ENCODE measurements at regions not wholly inside any gene's neighbourhood (a gene's known extent, or its start where the extent isn't known, plus 50 kb on each side); places are given as distances from the start of the nearest gene placed in this dataset.

DNA sequence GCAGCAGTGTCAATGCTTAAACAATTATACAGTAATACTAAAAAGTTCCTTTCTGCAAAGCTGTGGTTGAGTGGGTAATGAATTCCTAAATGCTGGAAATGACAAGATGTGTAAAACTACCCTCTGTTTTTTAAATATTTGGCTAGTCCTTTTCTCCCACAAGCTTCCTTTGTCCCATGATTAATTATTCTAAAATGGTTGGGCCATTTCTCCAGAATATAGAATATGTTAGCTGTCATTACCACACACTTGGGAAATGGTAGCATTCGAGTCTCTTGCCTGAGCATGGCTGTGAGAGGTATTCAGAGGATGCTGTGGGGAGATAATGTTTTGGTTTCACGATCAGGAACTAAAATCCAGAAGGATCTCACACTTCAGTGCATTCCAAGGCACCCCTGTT lies 1185.8 kb downstream of the UQCRFS1 start:
- no peak for DNase-seq

DNA sequence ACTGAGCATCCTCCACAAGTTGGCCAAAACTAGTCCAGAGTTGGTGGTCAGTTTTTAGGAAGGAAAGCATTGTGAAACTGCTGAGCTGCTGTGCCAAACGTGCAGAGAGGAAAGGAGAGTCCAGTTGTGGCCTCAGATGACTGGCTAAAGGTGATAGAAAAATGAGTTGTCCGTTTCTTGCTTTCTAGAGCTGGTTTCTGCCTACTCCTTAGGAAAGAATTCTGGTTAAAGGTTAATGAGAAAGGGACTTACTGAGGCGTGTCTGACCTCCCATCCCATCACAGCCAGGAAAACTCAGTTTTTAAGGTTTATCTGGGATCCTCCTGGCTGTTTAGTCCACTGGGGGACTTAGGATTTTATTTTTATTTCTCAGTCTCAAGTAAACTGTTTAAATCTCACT lies 1186.3 kb downstream of the UQCRFS1 start:
- no peak for DNase-seq

DNA sequence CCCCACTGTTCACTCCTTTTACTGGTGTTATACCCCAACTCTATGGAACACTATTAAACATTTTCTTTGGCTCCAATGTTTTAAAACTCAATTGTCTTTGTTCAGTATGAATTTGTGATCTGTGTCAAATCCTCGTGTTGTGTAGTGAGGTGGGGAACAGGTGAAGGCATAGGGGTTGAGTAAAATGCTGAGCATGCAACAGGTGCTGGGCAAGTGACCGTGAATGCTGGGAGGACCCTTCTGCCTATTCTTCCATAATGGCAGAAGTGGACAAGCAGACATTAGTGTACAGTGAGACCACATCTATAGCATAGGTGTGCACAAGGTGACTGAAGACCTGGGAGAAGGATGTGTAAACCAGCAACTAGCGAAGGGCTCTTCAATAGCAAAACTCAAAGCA lies 1188.0 kb downstream of the UQCRFS1 start:
- DNase-seq, result no peak

DNA sequence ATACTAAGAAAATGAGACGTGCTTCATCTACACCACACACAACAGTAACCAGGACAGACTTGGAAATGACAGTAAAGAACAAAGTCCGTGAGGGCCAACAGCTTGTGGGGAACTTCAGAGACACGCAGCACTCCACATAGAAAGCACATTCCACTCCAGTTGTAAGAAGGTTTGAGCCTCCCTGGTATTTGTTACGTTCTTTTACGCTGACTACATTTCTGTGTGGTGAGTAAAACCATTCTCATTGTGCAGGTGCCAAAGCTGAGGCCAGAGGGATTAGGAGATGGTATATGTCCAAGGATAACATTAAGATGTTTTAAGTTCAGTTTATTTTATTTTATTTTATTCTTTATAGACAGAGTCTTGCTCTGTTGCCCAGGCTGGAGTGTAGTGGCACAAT lies 1189.9 kb downstream of the UQCRFS1 start:
- no peak for DNase-seq

DNA sequence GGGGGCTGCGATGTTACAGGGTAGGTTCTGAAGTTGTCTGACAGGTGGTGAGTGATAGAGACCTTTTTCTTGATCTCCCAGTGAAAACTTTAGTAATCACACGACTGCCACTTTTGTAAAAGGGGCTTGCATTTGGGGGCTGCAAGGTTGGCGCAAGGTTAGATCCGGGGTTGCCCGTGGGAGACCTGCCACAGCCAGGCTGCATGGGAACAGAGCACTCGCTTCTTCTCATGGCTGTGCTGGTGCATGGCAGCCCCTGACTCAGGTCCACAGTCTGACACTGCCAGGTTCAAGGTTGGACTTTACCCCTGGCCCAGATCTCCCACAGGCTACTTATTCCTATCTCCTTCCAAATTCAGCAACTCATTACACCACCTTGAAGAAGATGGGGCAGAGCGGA lies 1190.4 kb downstream of the UQCRFS1 start:
- DNase-seq, result no peak

DNA sequence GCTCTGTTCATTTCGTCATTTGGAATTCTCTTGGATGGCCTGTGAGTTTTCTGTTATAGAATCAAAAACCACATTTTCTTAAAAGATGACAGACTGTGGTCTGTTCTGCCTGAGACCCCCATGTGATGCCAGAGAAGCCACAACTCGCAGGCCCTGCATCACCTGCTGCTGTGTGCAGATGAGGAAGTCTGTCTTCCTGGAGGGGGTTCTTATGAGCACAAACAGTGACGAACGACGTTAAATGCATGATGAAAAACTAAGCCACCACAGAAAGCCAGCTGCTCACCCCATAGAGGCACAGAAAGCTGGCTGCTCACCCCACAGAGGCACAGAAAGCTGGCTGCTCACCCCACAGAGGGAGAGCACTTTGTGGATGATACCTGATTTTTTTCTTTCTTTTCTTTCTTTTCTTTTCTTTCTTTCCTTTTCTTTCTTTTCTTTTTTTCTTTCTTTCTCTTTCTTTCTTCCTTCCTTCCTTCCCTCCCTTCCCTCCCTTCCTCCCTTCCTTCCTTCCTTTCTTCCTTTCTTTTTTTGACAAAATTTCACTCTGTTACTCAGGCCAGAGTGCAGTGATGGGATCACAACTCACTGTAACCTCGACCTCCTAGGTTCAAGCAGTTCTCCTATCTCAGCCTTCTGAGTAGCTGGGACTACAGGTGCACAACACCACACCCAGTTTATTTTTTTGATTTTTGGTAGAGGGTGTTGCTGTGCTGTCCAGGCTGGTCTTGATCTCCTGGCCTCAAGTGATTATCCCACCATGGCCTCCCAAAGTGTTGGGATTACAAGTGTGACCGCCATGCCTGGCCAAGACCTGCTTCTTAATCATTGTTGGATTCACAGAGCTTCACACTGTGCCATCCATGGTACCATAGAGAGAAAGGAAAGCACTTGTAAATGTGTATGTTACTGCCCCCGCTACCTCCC lies 1191.4 kb downstream of the UQCRFS1 start:
- DNase-seq, result no peak

DNA sequence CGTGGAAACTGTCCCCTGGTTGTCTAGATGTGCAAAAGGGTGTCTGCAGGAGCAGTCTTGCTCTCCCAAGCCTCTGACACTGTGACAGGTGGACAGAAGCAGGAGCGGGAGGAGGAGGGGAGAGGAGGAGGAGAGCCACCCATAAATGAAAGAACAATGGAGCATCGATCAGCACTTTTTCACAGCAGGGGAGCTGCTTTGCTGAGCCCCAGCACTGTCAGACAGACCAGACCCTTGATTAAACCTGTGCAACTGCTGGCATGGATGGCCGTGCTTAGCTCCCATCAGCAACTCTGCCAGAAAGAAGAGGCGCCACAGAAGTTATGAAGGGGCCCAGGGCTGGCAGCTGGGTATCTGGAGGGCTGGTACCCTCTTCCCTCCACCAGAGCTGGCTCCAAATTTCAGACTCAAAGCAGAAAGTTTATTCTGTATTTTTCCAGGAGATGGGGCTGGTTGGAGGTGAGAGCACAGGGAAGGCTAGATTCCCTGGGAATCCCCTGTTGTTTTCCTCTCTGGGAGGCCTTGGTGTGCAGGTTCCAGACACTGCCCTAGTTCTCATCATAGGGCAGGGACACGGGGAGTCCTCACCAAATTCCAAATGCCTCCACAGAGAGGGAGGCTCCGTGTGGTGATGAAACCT lies 1192.2 kb downstream of the UQCRFS1 start:
- no peak for DNase-seq

DNA sequence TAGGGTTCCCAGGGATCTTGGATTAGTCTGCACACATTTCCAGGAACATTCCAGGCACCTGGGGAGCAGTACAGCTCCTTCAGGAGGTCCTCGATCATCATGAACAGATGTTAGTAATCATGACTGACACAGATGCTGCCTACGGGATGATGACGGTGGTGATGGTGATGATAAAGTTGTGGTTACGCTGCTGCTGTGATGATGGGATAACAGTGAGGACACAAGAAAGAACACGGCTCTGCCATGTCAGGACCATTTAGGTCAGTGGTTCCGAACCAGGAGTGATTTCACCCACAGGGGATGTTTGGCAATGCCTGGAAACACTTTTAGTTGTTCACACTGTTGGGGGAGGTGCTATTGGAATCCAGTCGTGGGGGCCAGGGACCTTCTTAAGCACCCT lies 1193.0 kb downstream of the UQCRFS1 start:
- no peak for DNase-seq

DNA sequence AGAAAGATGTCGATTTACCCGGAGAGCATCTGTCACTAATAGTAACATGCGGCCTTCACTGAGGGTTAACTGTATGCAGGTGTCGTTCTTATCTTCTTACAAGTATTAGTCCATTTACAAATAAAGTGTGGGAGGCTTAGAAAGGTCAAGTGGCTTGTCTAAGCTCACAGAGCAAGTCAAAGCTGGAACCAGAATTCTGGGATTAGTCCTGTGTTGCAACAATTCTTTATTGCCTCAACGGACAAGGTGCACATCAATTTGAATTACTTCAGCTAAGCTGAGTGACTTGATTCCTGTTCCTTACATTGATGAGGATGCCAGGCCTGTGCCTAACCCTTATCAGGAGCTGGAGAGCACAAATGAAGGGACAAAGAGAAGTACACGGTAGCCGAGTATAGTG lies 1193.6 kb downstream of the UQCRFS1 start:
- no peak for DNase-seq

DNA sequence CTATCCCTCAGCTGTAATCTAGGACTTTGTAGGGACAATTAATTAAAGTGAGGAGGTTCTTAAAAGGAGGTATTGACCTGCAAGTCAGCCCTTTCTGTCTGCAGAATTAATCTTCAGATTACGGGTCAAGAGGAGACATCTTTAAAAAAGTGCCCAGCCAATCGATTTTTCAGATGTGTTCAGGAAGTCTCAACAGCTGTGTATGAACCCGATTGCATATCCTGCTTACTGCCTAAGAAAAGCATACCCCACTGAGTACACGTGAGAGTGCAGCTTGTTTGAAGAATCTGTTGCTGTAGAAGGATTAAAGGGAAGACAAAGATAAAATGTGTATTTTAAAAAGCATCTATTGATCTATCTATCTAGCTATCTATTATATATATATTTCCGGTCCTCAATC lies 1194.5 kb downstream of the UQCRFS1 start:
- no peak for DNase-seq

DNA sequence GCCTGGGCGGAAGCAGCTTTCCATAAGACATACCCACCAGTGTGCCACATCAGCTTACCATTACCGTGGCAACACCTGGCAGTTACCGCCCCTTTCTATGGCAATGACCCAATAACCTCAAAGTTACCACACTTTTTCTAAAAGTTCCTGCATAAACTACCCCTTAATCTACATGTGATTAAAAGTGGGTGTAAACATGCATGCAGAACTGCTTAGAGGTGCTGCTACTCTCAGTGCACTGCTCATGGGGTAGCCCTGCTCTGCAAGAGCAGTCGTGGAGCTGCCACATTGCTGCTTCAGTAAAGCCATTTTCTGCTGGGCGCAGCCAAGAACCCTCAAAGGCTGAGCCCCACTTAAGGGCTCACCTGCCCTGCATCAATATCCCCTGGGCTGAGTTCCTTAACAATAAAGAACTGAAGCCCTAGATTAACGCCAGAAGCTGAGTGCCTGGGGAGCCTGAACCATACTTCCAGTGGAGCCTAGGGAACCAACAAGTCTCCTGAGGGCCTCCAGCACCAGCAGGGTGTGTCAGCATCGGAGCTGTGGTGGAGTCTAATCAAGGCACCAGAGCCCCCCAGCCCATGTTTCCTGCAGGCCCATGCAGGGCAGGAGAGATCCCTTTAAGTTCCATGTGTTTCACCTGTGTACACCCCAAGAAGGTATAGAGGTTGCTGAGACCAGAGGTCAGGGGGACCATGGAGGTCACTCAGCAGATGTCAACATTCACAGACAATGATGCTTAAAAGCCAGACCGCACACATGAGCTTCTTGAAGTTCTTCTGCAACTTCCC lies 1198.1 kb downstream of the UQCRFS1 start:
- DNase-seq, result no peak

DNA sequence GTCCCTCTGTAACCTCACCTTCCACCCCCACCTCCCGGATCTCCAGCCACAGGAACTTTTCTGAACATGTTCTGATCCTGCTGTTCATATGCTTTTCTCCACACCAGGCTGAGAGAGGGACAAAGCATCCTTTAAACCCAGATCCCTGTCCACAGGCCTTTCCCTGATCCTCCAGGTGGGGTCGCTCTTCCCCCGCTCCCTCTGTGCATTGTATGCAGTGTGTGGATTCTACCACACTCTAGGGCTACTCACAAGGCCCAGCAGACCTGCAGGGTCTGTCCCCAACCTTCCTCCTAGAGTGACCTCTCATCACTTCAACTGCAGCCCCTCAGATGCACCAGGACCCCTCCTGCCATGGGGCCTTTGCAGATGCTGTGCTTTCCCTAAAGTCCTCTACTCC lies 1200.6 kb downstream of the UQCRFS1 start:
- DNase-seq, result no peak

DNA sequence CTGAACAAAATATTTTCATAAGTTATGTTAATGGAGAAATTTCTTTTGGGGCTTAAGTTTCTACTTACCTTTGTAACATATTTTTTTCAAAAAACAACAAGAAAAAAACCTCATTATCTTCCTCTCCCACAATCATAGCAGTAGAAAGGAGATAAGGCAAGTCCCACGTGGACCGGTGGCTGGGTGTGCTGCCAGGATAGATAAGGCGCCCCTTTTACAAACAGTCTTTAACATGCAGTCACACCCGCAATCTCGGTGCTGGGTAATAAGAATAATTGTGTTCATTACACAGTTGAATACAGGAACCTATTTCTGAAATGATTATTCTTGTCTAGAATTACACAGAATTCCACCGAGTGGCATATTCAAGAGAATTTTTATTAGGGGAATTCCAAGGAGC lies 1202.3 kb downstream of the UQCRFS1 start:
- DNase-seq, result no peak

DNA sequence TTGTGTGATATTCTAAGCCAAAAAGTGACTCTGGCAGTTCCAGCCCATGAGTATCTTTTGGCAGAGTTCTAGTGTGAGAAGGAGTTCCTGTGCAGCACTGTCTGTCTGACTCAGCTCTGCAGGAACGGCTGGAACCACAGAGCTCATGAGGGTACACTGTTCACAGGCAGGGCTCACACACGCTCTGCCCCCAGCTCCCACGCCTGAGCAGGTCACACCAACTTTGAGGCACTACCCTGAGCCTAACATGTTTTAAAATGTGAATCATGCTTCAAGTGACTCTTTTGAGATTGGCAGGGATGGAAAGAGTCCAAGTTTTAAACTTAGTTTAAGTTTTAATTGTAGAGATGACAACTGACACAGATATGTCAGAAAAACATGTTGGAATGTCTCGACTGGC lies 1203.3 kb downstream of the UQCRFS1 start:
- no peak for DNase-seq

DNA sequence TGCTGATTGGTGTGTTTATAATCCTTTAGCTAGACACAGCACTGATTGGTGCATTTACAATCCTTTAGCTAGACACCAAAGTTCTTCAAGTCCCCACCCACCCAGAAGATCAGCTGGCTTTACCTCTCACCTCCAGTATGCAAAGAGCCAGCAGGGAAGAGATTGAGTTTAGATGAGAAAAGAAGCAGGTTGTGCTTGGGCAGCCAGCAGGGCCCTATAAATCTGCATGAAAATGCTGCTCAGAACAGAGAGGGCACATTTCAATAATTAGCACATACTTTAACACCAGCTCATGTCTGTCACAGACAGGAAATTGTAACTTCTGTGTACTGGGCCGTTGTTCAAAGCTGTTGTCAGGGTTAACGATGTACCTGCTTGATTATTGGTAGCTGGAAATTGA lies 1204.3 kb downstream of the UQCRFS1 start:
- no peak for DNase-seq

DNA sequence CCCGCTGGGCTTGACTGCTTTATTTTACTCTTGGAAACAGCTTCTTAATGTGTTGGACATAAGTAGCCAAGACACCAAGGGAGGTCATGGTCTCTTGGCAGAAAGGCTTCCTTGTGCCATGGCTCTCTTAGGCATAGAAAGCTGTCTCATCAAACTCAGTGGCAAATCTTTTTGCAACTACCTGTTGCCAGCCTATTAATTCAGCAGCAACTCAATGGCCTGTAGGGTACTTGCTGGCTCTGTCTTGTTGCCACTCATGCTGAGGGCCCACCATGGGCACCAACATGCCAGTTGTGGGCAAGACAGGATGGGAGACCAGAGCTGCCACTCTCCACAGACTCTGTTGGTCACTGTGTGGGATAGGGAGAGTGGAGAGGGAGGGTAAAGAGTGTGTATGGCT lies 1209.4 kb downstream of the UQCRFS1 start:
- no peak for DNase-seq

DNA sequence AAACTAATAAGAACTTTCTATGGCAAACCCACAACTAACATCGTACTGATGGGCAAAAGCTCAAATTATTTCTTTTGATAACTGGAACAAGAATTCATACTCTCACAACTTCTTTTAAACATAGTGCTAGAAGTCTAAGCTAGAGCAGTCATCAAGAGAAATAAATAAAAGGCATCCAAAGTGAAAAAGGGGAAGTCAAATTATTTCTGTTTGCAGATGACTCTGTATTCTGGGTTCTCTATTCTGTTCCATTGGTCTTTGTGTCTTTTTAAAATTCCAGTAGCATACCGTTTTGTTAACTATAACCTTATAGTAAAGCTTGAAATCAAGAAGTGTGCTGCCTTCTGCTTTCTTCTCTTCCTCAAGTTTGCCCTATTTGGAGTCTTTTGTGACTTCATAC lies 1215.9 kb downstream of the UQCRFS1 start:
- DNase-seq, result no peak

DNA sequence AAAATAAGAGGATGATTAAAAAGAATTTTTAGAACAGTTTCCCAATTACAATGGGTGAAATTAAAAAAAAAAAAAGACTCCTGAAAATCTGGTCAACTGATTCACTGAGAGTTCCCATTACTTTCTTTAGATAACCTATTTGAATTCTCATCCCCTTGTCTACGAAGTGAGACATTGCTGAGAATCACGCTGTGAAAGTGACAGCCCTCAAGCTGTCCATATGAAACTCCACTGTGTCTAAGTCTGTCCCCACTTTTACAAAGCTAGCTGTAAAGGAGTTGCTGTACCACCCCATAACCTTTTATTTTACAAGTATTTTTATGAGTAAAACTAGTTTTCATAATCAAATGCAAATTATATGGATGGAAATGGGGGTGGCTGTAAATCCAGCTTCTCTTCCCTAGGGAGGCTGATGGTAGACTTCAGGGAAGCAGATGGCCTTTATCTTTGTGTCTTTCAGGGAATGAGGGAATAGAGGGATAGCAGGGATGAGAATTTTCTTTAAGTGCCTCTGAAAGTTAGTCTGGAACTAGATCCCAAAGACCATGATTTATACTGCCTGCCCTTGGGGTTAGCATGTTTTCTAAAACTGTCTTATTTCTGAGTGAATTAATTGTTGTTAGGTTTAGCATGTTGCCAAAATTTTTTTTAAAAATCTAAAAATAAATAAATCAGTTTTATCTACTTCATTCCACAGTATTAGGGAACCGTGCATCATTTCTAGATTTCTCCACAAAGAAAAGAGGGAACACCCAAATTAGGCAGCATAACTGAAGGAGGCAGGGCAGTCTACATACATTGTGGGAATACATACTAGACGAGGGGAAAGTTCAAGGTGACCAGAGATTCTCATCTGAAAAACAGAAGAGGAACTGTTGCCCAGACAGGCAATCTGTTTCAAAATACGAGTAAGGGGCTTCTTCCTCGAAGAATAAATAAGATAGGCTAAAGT lies 1219.1 kb downstream of the UQCRFS1 start:
- DNase-seq, result no peak

DNA sequence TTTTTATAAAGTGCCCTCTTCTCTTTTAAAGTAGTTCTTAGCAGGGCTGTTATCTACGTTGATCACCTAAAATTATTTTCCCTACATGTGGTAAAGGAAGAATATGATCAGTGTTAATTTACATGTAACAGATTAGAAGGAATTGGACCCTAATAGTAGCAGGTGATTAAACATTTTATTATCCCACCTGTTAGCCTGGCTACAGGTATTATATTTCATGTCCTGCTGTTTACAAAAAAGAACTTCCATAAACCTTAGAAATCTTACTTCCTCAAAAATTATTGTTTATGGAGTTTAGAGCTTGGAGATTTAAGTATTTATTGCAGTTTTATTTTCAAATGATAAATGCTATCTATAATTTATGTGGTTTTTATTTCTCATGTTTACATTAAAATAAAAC lies 1226.7 kb downstream of the UQCRFS1 start:
- DNase-seq, result no peak

DNA sequence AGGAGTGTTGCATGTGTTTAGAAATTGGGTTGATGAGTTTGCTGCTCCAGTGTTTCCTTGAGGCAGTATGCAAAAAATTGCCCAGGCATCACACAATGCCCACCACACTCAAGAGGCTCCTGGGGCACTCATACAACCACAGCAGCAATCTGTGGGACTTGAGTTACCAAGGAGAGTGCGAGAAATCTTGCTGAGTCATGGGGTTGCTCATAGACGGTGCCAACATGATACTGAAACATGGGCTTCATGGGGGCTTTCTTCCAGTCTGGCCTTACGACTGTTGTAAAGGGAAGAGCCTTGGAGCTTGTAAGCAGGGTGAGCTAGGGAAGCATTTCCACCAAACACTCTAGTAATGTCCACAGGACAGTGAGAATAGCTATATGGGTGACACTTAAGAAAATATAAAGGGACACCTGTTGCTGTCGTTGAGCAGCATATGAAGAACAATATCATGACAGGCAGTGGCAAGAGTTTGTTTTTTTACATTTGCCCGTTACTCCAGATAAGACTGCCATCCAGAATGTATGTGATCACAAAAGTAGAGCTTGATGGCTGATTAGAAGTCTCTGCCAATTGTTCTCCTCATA lies 1237.4 kb downstream of the UQCRFS1 start:
- DNase-seq, result no peak

DNA sequence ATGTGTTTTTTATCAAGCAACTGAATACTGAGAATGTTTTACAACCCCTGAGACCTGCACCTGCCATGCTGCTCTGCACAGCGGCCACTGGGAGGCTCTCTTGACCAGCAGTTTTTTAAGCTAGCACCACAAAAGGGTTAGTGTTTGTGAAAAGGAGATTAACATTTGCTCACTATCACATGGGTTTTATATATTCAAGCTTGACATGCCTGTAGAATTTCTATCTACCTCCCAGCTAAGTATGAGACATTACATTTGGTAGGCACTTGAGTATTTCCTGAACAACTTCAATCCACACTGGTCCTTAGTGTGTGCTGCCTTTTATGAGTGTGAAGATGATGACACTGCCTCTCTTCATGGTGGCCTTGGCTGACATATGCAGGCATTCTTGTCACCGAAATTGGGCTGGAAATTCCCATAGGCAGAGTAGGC lies 1238.9 kb downstream of the UQCRFS1 start:
- DNase-seq, result no peak

Data from COR-L47 (cell line).